C4-2B (cell line): ENCODE measurements at regions not wholly inside any gene's neighbourhood (a gene's known extent, or its start where the extent isn't known, plus 50 kb on each side); places are given as distances from the start of the nearest gene placed in this dataset.

ENCODE experiments used
- H3K27ac ChIP-seq: fragments of 450-650 bp; 2 replicates; pipeline ENCODE4 v1.5.1; 2017
- ZFX ChIP-seq: fragments of 450-650 bp; IDR thresholded peaks from 2 replicates; pipeline ENCODE4 v1.6.1; 2017
- TF ChIP-seq, protein P1 (sequence below): fragments of 450-650 bp; conservative IDR thresholded peaks from 2 replicates; pipeline ENCODE4 v1.5.1; 2017; ENCODE audit warnings: mild to moderate bottlenecking

- TF ChIP-seq ZFX = no peak
- TF ChIP-seq, protein P1, sequence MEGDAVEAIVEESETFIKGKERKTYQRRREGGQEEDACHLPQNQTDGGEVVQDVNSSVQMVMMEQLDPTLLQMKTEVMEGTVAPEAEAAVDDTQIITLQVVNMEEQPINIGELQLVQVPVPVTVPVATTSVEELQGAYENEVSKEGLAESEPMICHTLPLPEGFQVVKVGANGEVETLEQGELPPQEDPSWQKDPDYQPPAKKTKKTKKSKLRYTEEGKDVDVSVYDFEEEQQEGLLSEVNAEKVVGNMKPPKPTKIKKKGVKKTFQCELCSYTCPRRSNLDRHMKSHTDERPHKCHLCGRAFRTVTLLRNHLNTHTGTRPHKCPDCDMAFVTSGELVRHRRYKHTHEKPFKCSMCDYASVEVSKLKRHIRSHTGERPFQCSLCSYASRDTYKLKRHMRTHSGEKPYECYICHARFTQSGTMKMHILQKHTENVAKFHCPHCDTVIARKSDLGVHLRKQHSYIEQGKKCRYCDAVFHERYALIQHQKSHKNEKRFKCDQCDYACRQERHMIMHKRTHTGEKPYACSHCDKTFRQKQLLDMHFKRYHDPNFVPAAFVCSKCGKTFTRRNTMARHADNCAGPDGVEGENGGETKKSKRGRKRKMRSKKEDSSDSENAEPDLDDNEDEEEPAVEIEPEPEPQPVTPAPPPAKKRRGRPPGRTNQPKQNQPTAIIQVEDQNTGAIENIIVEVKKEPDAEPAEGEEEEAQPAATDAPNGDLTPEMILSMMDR = no peak
These were observed 626.2 kb upstream of the SLC10A2 start for GRCh38 chr13:103692442-103692841.

DNA sequence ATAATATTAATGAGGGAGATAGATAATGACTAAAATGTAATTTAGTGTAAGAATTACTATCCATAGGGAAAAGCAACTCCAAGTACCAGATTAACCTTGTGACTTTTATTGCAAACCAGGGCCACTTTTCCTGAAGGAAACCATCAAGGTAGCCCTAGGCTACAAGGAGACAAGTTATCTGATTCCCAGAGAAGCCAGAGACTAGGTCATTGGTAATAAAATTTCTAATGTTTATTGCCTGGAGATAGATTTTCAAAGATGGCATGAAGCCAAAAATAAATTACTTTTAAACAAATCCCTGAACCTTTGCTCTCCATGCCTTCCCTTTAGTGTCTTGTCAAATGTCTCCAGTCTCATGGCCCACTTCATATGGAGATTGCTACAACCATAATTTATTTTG lies 610.1 kb upstream of the SLC10A2 start:
- TF ChIP-seq ZFX = no peak
- no peak overlapping the region for H3K27ac ChIP-seq

More at GRCh38 chr13:103692442-103692841, 626.2 kb upstream of the SLC10A2 start:
- H3K27ac ChIP-seq = no peak overlapping the region

DNA sequence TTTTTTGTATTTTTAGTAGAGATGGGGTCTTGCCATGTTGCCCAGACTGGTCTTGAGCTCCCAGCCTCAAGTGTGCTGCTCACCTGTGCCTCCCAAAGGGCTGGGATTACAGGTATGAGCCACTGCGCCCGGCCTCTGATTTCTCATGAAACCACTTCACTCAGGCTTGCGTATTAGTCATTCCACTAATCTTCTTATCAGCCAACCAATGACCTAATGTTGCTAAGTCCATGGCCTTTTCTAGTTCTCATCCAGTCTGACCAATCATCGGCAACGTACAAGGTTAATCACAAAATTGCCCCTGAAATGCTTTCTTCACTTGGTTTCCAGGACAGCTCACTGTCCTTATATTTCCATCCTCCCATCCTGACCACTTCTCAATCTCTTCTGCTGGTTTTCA lies 605.3 kb upstream of the SLC10A2 start:
- no peak overlapping the region for H3K27ac ChIP-seq

DNA sequence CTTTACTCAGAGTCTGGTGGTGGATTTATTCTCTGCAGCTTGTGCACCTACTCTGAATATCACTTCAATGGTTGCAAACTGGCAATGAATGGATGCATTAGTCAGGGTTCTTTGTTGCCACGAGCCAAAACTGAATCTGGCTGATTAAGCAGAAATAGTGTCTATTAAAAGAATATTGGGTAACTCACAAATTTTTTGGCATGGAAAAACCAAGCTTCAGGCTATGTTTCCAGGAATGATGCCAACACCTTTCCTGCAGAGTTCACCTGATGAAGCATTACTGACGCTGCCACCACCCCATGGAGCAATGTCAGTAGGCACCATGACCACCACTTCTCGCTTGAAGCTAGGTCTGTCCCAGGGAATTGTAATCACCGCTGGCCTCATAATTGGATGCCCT lies 597.8 kb upstream of the SLC10A2 start:
- no peak overlapping the region for H3K27ac ChIP-seq

More for the DNA sequence above, 605.3 kb upstream of the SLC10A2 start:
- no peak for TF ChIP-seq ZFX
- TF ChIP-seq, protein P1 = no peak

DNA sequence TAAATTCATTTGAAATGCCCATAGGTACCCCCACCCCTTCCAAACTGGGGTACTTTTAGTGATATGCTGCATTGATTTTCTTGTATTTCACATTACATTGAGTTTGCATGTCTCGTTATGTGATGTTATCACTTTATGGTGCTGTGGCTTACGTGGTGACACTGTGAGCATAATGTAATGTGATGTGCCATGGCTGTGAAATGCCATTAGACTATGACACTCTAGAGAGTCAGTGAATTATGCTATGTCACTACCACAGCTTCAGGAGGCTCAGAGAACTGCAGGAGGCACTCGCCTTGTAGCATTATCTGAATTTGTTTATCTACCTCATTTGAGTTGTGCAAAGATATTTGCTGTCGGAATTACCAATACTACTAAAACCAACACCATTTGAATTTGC lies 590.1 kb upstream of the SLC10A2 start:
- TF ChIP-seq, protein P1 = no peak
- TF ChIP-seq ZFX = no peak
- H3K27ac ChIP-seq = no peak overlapping the region

More for the DNA sequence above, 597.8 kb upstream of the SLC10A2 start:
- TF ChIP-seq, protein P1 = no peak
- no peak for TF ChIP-seq ZFX

DNA sequence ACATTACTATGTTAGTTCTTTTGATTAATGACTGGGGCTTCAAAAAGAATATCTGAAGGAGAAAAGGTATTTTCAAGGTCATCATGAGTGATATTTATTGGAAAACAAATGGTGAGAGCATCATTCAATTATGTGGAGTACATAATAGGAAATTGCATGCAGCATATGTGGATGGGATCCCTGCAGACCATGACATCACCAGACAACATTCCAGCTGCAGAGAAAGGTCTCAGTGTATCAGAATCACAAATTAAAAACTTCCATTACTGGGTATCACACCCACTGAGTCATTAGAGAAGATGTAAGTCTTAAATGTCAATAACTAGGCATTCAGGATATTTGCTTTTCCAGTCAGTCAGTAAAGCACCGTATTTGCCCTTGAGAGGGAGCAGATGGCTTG lies 574.4 kb upstream of the SLC10A2 start:
- TF ChIP-seq, protein P1 = no peak
- TF ChIP-seq ZFX = no peak
- no peak overlapping the region for H3K27ac ChIP-seq

- no peak for TF ChIP-seq ZFX
- TF ChIP-seq, protein P1 = no peak
- no peak overlapping the region for H3K27ac ChIP-seq
These were observed 573.1 kb upstream of the SLC10A2 start for GRCh38 chr13:103639326-103639725.

- TF ChIP-seq, protein P1 = no peak
- no peak for TF ChIP-seq ZFX
- H3K27ac ChIP-seq = no peak overlapping the region
These were observed 572.5 kb upstream of the SLC10A2 start for GRCh38 chr13:103638706-103639105.
